ENCODE measurements at regions not wholly inside any gene's neighbourhood (a gene's known extent, or its start where the extent isn't known, plus 50 kb on each side); places are given as distances from the start of the nearest gene placed in this dataset.

DNA sequence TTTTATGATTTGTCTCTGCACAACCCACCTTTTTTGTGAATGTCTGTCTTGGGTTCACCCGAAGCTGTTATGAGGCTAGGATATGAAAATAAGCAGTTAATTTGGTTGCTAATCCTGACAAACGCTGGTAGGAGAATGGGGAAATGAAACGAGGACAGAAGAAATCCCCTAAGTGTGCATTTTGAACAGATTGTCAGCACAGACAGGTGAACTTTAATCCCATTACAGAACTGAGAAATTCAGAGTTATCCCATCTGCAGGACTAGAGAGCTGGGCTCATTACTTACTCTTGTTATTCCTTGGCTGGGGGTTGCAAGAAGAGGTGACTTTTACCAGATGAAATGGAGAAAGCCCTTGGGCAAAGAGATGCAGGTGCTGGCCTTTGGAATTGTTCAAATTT, 123.3 kb upstream of the NYAP2 start:
- Histone ChIP-seq H3K4me3 (ENCODE audit: low read depth in 1 of 3, low read length in 3 of 3) (no peak overlapping the region), H3K27ac (ENCODE audit: low read depth in 1 of 2, low read length in 2 of 2) (no peak overlapping the region), H3K4me1 (ENCODE audit: control insufficient read depth in 4 of 4, insufficient read depth in 4 of 4, low read length in 3 of 4) (no peaks in the 10 kb centered on the region), H3K9ac (ENCODE audit: low read depth in 1 of 2, low read length in 2 of 2) (no peak overlapping the region), H3K9me3 (ENCODE audit: control insufficient read depth in 4 of 4, low read length in 3 of 4) (peaks cover 0 to 11% (median 1%) of the 10 kb centered on the region in 4 donors), H3K36me3 (ENCODE audit: control insufficient read depth in 4 of 4, insufficient read depth in 3 of 4, low read depth in 1 of 4, low read length in 3 of 4) (no peaks in the 10 kb centered on the region), H3K27me3 (ENCODE audit: control insufficient read depth in 4 of 4, insufficient read depth in 4 of 4, low read length in 3 of 4) (no peaks in the 10 kb centered on the region)
- WGBS = 49% methylated on average over 3 of the region's 3 CpGs
- no peak for DNase-seq (ENCODE audit: low spot score)
- no peak for TF ChIP-seq JUND (IDR thresholded peaks at IDR 0.05)
- TF ChIP-seq FOXA2 (IDR thresholded peaks at IDR 0.05) = no peak
- TF ChIP-seq, protein P1, sequence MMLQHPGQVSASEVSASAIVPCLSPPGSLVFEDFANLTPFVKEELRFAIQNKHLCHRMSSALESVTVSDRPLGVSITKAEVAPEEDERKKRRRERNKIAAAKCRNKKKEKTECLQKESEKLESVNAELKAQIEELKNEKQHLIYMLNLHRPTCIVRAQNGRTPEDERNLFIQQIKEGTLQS (IDR thresholded peaks at IDR 0.05) = no peak
- no peak for TF ChIP-seq HNF4A (conservative IDR thresholded peaks at IDR 0.05)
- no peak for TF ChIP-seq MAX (IDR thresholded peaks at IDR 0.05)
- no peak for TF ChIP-seq YY1 (IDR thresholded peaks at IDR 0.05)
- TF ChIP-seq NR2F2 (IDR thresholded peaks at IDR 0.05) = no peak
- TF ChIP-seq, protein P2, sequence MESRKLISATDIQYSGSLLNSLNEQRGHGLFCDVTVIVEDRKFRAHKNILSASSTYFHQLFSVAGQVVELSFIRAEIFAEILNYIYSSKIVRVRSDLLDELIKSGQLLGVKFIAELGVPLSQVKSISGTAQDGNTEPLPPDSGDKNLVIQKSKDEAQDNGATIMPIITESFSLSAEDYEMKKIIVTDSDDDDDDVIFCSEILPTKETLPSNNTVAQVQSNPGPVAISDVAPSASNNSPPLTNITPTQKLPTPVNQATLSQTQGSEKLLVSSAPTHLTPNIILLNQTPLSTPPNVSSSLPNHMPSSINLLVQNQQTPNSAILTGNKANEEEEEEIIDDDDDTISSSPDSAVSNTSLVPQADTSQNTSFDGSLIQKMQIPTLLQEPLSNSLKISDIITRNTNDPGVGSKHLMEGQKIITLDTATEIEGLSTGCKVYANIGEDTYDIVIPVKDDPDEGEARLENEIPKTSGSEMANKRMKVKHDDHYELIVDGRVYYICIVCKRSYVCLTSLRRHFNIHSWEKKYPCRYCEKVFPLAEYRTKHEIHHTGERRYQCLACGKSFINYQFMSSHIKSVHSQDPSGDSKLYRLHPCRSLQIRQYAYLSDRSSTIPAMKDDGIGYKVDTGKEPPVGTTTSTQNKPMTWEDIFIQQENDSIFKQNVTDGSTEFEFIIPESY (IDR thresholded peaks at IDR 0.05) = no peak

DNA sequence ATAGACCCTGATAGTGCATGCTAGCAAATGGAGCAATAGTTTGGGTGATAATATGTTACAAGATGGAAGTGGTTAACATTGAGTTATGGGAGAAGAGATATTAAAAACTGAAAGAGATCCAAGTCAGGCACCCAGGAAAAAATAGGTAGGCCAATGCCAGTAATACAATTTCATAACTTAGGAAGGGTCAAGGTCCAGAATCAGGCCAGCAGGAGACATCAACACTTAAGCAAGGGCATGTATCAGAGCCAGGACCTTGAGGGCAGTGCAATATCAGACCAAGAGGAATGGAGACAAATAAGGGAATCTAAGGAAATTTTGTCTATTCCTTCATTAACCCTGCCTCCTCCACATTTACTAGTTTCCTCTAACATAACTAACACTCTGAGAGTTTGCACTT, 124.1 kb upstream of the NYAP2 start:
- H3K27me3 ChIP-seq (ENCODE audit: control insufficient read depth in 4 of 4, insufficient read depth in 4 of 4, low read length in 3 of 4) = no peaks in the 10 kb centered on the region
- H3K36me3 ChIP-seq (ENCODE audit: control insufficient read depth in 4 of 4, insufficient read depth in 3 of 4, low read depth in 1 of 4, low read length in 3 of 4) = no peaks in the 10 kb centered on the region
- DNase-seq (ENCODE audit: low spot score) = no peak
- TF ChIP-seq SP1 (IDR thresholded peaks at IDR 0.05) (no peak), YY1 (IDR thresholded peaks at IDR 0.05) (no peak), EGR1 (IDR thresholded peaks at IDR 0.05; ENCODE audit: low read depth in 2 of 2) (no peak), RXRA (IDR thresholded peaks at IDR 0.05) (no peak), HNF4G (IDR thresholded peaks at IDR 0.05) (no peak), FOXA1 (IDR thresholded peaks at IDR 0.05) (no peak), RAD21 (IDR thresholded peaks at IDR 0.05) (no peak), MAX (IDR thresholded peaks at IDR 0.05) (no peak), GABPA (IDR thresholded peaks at IDR 0.05 in 1 of 2, conservative IDR thresholded peaks at IDR 0.05 in 1 of 2) (no peak), FOXA2 (IDR thresholded peaks at IDR 0.05) (no peak)
- TF ChIP-seq, protein P2 (IDR thresholded peaks at IDR 0.05) = no peak
- peaks cover 0 to 11% (median 1%) of the 10 kb centered on the region in 4 donors for H3K9me3 ChIP-seq (ENCODE audit: control insufficient read depth in 4 of 4, low read length in 3 of 4)
- H3K27ac ChIP-seq (ENCODE audit: low read depth in 1 of 2, low read length in 2 of 2) = no peak overlapping the region
- H3K9ac ChIP-seq (ENCODE audit: low read depth in 1 of 2, low read length in 2 of 2) = no peak overlapping the region
- no peaks in the 10 kb centered on the region for H3K4me1 ChIP-seq (ENCODE audit: control insufficient read depth in 4 of 4, insufficient read depth in 4 of 4, low read length in 3 of 4)
- no peak overlapping the region for H3K4me3 ChIP-seq (ENCODE audit: low read depth in 1 of 3, low read length in 3 of 3)

GRCh38 chr2:225274751-225275150, 124.8 kb upstream of the NYAP2 start:
- Histone ChIP-seq H3K27me3 (ENCODE audit: control insufficient read depth in 4 of 4, insufficient read depth in 4 of 4, low read length in 3 of 4) (no peaks in the 10 kb centered on the region), H3K36me3 (ENCODE audit: control insufficient read depth in 4 of 4, insufficient read depth in 3 of 4, low read depth in 1 of 4, low read length in 3 of 4) (no peaks in the 10 kb centered on the region), H3K9me3 (ENCODE audit: control insufficient read depth in 4 of 4, low read length in 3 of 4) (peaks cover 0 to 11% (median 1%) of the 10 kb centered on the region in 4 donors), H3K27ac (ENCODE audit: low read depth in 1 of 2, low read length in 2 of 2) (no peak overlapping the region), H3K9ac (ENCODE audit: low read depth in 1 of 2, low read length in 2 of 2) (no peak overlapping the region), H3K4me1 (ENCODE audit: control insufficient read depth in 4 of 4, insufficient read depth in 4 of 4, low read length in 3 of 4) (no peaks in the 10 kb centered on the region), H3K4me3 (ENCODE audit: low read depth in 1 of 3, low read length in 3 of 3) (no peak overlapping the region)
- 14% methylated on average over 1 of the region's 1 CpG for WGBS
- DNase-seq (ENCODE audit: low spot score) = no peak
- TF ChIP-seq CTCF (IDR thresholded peaks at IDR 0.05; ENCODE audit: low read depth, low read length, missing input control) = no peak
- TF ChIP-seq, protein P2 (IDR thresholded peaks at IDR 0.05) = no peak
- no peak for TF ChIP-seq GABPA (IDR thresholded peaks at IDR 0.05 in 1 of 2, conservative IDR thresholded peaks at IDR 0.05 in 1 of 2)
- no peak for TF ChIP-seq FOXA2 (IDR thresholded peaks at IDR 0.05)
- TF ChIP-seq JUND (IDR thresholded peaks at IDR 0.05) = no peak
- TF ChIP-seq EGR1 (IDR thresholded peaks at IDR 0.05; ENCODE audit: low read depth in 2 of 2) = no peak
- no peak for TF ChIP-seq TAF1 (conservative IDR thresholded peaks at IDR 0.05)
- TF ChIP-seq RAD21 (IDR thresholded peaks at IDR 0.05) = no peak
- no peak for TF ChIP-seq RXRA (IDR thresholded peaks at IDR 0.05)
- no peak for TF ChIP-seq MAX (IDR thresholded peaks at IDR 0.05)
- TF ChIP-seq YY1 (IDR thresholded peaks at IDR 0.05) = no peak
- TF ChIP-seq, protein P1 (IDR thresholded peaks at IDR 0.05) = no peak

Measured in liver (tissue), 8 donors.